OCI-LY7 (cell line): ENCODE measurements at regions not wholly inside any gene's neighbourhood (a gene's known extent, or its start where the extent isn't known, plus 50 kb on each side); places are given as distances from the start of the nearest gene placed in this dataset.

ENCODE experiments used
- BruUV-seq: library from RNA; stranded (reverse); fragments of 400-500 nt; replicated peaks from 2 replicates; lab custom pipeline; 2021; lab: Mats Ljungman, UMichigan
- CTCF ChIA-PET: fragments of 300-600 bp; sonication (Branson Sonifier 250); formaldehyde crosslinking; loops from one replicate; lab custom pipeline; 2022; ENCODE audit warnings: antibody characterized with exemption; ENCODE audit not compliant: unreplicated experiment; lab: Charles Lee
- POLR2A ChIA-PET: fragments of 300-600 bp; sonication (Branson Sonifier 250); formaldehyde crosslinking; loops from one replicate; lab custom pipeline; 2022; ENCODE audit warnings: antibody characterized with exemption; lab: Charles Lee
- DNase-seq: peaks from one replicate; pipeline ENCODE4 v3.0.0-alpha.2; 2015; ENCODE audit warnings: low spot score
- H2AFZ ChIP-seq: fragments of 200-600 bp; sonication (generic), shearing (Covaris generic); 2 replicates; pipeline ENCODE4 v1.6.1; 2014; ENCODE audit warnings: mild to moderate bottlenecking, antibody characterized with exemption, low read length, moderate library complexity
- H3K27ac ChIP-seq: fragments of 200-600 bp; sonication (generic); 2 replicates; pipeline ENCODE4 v1.5.1; 2014; ENCODE audit warnings: mixed run types, low read depth, mild to moderate bottlenecking, moderate library complexity, low read length, inconsistent platforms; ENCODE audit not compliant: poor library complexity, severe bottlenecking
- H3K36me3 ChIP-seq: fragments of 200-600 bp; sonication (generic); 2 replicates; pipeline ENCODE4 v1.6.1; 2014; ENCODE audit warnings: mild to moderate bottlenecking, antibody characterized with exemption, low read length, moderate library complexity, mixed read lengths; ENCODE audit not compliant: insufficient read depth
- H3K4me1 ChIP-seq: fragments of 200-600 bp; sonication (generic); 2 replicates; pipeline ENCODE4 v1.5.1; 2014; ENCODE audit warnings: mild to moderate bottlenecking, low read length; ENCODE audit not compliant: insufficient read depth, poor library complexity, severe bottlenecking
- H3K4me2 ChIP-seq: fragments of 200-600 bp; sonication (generic); 2 replicates; pipeline ENCODE4 v1.6.1; 2014; ENCODE audit warnings: mild to moderate bottlenecking, low read length
- H3K4me3 ChIP-seq: fragments of 200-600 bp; sonication (generic); 2 replicates; pipeline ENCODE4 v1.5.1; 2014; ENCODE audit warnings: mild to moderate bottlenecking, low read depth, low read length; ENCODE audit not compliant: poor library complexity, severe bottlenecking
- H3K79me2 ChIP-seq: fragments of 200-600 bp; sonication (generic); 2 replicates; pipeline ENCODE4 v1.6.1; 2016; ENCODE audit warnings: low read depth, mild to moderate bottlenecking, low read length, moderate library complexity, mixed read lengths; ENCODE audit not compliant: insufficient read depth
- H3K9me2 ChIP-seq: fragments of 200-600 bp; sonication (generic); 2 replicates; pipeline ENCODE4 v1.6.1; 2016; ENCODE audit warnings: mild to moderate bottlenecking, low read length, mixed read lengths; ENCODE audit not compliant: insufficient read depth
- H3K9me3 ChIP-seq: fragments of 200-600 bp; sonication (generic); 2 replicates; pipeline ENCODE4 v1.6.1; 2014; ENCODE audit warnings: mild to moderate bottlenecking, mixed run types, low read length, mixed read lengths
- H4K20me1 ChIP-seq: fragments of 200-600 bp; sonication (generic); 2 replicates; pipeline ENCODE4 v1.6.1; 2014; ENCODE audit warnings: mild to moderate bottlenecking, antibody characterized with exemption, low read length, moderate library complexity, mixed read lengths; ENCODE audit not compliant: insufficient read depth
- EZH2phosphoT487 ChIP-seq: fragments of 200-600 bp; sonication (generic); IDR thresholded peaks from 2 replicates; pipeline ENCODE4 v1.6.1; 2018; ENCODE audit warnings: low read depth, borderline replicate concordance, mild to moderate bottlenecking, mixed run types, antibody characterized with exemption, low read length, moderate library complexity, mixed read lengths
- intact Hi-C: fragments of 100-400 bp; cut with micrococcal nuclease; formaldehyde crosslinking; loops from one replicate; pipeline ENCODE4 v1.10.0; 2022; ENCODE audit not compliant: unreplicated experiment
- TF ChIP-seq, protein P1 (sequence below): fragments of 200-600 bp; sonication (generic); conservative IDR thresholded peaks from 2 replicates; pipeline ENCODE4 v1.5.1; 2014; ENCODE audit warnings: mild to moderate bottlenecking, antibody characterized with exemption, low read length, moderate library complexity, mixed read lengths

DNA sequence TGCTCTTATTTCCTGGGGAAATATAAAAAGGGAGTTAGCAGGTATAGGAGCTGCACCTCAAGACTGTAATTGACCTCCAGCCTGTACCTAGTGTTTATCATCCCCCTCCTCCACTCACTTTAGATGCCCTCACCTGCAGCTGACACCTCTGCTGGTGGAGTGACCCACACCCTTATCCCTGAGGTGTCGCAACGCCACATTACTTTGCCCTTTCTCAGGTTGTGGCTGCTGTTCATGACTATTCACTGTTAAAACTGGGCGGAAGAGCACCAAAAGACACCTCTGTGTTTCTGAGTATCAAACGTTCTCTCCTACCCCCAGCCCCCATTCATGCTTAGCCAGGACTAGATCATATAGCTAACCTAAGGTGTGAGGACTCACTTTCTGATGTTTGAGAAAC, 101.5 kb upstream of the ADAMTS3 start:
- H3K9me3 ChIP-seq, result no peaks in the 10 kb centered on the region
- TF ChIP-seq, protein P1, sequence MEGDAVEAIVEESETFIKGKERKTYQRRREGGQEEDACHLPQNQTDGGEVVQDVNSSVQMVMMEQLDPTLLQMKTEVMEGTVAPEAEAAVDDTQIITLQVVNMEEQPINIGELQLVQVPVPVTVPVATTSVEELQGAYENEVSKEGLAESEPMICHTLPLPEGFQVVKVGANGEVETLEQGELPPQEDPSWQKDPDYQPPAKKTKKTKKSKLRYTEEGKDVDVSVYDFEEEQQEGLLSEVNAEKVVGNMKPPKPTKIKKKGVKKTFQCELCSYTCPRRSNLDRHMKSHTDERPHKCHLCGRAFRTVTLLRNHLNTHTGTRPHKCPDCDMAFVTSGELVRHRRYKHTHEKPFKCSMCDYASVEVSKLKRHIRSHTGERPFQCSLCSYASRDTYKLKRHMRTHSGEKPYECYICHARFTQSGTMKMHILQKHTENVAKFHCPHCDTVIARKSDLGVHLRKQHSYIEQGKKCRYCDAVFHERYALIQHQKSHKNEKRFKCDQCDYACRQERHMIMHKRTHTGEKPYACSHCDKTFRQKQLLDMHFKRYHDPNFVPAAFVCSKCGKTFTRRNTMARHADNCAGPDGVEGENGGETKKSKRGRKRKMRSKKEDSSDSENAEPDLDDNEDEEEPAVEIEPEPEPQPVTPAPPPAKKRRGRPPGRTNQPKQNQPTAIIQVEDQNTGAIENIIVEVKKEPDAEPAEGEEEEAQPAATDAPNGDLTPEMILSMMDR, result no peak
- no peak for TF ChIP-seq EZH2phosphoT487
- DNase-seq, result no peak
- ChIA-PET CTCF (no interaction called here), POLR2A (no interaction called here)
- no peaks in the 10 kb centered on the region for H4K20me1 ChIP-seq
- no peaks in the 10 kb centered on the region for H3K79me2 ChIP-seq
- no peak overlapping the region for H3K27ac ChIP-seq
- no peaks in the 10 kb centered on the region for H3K9me2 ChIP-seq
- no peak overlapping the region for H3K4me3 ChIP-seq
- H2AFZ ChIP-seq, result no peak overlapping the region
- intact Hi-C loops, result no loop called here
- BruUV-seq, result no TSS peak
- no peaks in the 10 kb centered on the region for H3K36me3 ChIP-seq
- H3K4me1 ChIP-seq, result no peaks in the 10 kb centered on the region
- H3K4me2 ChIP-seq, result no peak overlapping the region

DNA sequence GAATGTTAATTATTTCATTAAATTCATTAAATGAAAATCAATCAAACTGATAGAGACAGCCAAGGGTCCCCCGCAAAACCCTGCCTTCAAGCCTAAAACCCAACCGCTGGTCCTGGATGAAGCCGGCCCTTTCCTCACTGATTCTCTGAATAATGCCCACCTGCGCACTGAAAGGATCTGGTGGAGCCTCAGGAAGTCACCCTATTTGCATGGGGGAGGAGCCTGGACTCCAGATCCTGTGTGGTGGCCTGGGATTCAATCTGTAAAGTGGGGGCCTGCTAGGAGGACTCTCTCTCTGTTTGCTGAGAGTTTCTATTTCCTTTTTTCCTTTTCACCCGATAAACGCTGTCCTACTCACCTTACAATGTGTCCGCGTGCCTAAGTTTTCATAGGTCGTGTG, 97.9 kb upstream of the ADAMTS3 start:
- Histone ChIP-seq H3K36me3 (no peaks in the 10 kb centered on the region), H3K9me2 (no peaks in the 10 kb centered on the region), H3K79me2 (no peaks in the 10 kb centered on the region), H3K4me3 (no peak overlapping the region), H3K9me3 (no peaks in the 10 kb centered on the region), H2AFZ (no peak overlapping the region), H3K27ac (no peak overlapping the region), H3K4me1 (no peaks in the 10 kb centered on the region), H3K4me2 (no peak overlapping the region), H4K20me1 (no peaks in the 10 kb centered on the region)
- CTCF ChIA-PET, result no interaction called here
- DNase-seq, result no peak
- no TSS peak for BruUV-seq
- intact Hi-C loops, result no loop called here
- POLR2A ChIA-PET, result no interaction called here
- TF ChIP-seq EZH2phosphoT487, result no peak

DNA sequence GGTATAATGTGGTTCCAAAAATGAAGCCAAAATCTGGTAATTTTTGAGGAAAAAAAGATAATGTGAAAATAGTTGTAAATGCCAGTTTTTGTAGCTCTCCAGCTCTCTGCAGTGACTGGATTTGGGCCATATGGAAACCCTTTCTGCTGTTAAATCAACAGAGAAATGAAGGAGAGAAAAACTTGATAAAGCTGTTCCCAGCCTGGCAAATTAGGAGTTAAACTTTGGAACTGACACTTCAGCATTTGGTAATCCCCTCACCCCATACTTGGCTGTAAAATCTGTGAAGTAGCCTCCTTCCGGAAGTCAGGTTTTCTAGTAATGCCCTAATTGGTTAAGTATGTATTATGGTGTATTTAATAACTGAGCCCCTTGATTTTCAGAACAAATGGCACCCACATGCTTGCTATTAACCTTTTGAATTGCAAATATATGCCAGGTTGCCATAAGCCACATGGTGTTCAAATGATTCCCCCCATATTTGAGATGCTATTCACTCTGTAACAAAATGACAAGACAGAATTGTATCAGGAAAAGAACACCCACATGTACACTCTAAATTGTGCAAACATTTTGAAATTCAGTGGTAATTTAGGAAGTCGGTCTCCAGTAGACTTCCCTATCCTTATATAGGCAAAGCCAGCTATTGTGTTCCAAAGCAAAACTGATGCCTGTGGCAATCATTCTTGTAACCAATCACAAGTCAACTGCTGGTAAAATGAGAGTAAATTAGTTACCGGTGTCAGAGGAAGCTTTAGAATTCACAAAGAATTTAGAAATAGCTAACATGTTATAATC, 96.3 kb upstream of the ADAMTS3 start:
- BruUV-seq, result no TSS peak
- DNase-seq, result no peak
- Histone ChIP-seq H3K4me2 (no peak overlapping the region), H2AFZ (no peak overlapping the region), H3K4me3 (no peak overlapping the region), H3K27ac (no peak overlapping the region), H3K79me2 (no peaks in the 10 kb centered on the region), H3K9me3 (no peaks in the 10 kb centered on the region), H3K36me3 (no peaks in the 10 kb centered on the region), H4K20me1 (no peaks in the 10 kb centered on the region), H3K9me2 (no peaks in the 10 kb centered on the region), H3K4me1 (no peaks in the 10 kb centered on the region)
- intact Hi-C loops, result no loop called here
- no peak for TF ChIP-seq EZH2phosphoT487
- TF ChIP-seq, protein P1, result no peak
- CTCF ChIA-PET, result no interaction called here
- POLR2A ChIA-PET, result no interaction called here
